H9 (cell line): ENCODE measurements at regions not wholly inside any gene's neighbourhood (a gene's known extent, or its start where the extent isn't known, plus 50 kb on each side); places are given as distances from the start of the nearest gene placed in this dataset.
"Not testable (repeated sequence)": the region's sequence is repeated elsewhere in the genome, so short reads cannot be mapped to it uniquely, and the experiment has no call there.

Experiments used
- DNase-seq: peaks from one replicate; pipeline ENCODE4 v3.0.0-alpha.2; 2017
- H2AFZ ChIP-seq: one replicate; pipeline ENCODE4 v1.6.1; 2013; ENCODE audit warnings: mild to moderate bottlenecking, low read length, control low read depth, moderate library complexity
- H2AK5ac ChIP-seq: 2 replicates; pipeline ENCODE4 v1.6.1; 2013; ENCODE audit warnings: low read length, control low read depth, mixed read lengths; ENCODE audit not compliant: insufficient read length
- H2BK120ac ChIP-seq: one replicate; pipeline ENCODE4 v1.6.1; 2013; ENCODE audit warnings: low read depth, mild to moderate bottlenecking, low read length, control low read depth, inconsistent platforms; ENCODE audit not compliant: poor library complexity, severe bottlenecking
- H2BK12ac ChIP-seq: 2 replicates; pipeline ENCODE4 v1.6.1; 2013; ENCODE audit warnings: low read length, control low read depth, mixed read lengths, low read depth; ENCODE audit not compliant: insufficient read length
- H2BK15ac ChIP-seq: 2 replicates; pipeline ENCODE4 v1.6.1; 2013; ENCODE audit warnings: low read depth, low read length, control low read depth
- H2BK20ac ChIP-seq: one replicate; pipeline ENCODE4 v1.6.1; 2013; ENCODE audit warnings: low read depth, mild to moderate bottlenecking, low read length, control low read depth, inconsistent platforms; ENCODE audit not compliant: poor library complexity, severe bottlenecking
- H2BK5ac ChIP-seq: 2 replicates; pipeline ENCODE4 v1.6.1; 2013; ENCODE audit warnings: low read length, control low read depth, mixed read lengths; ENCODE audit not compliant: insufficient read length
- H3K14ac ChIP-seq: 2 replicates; pipeline ENCODE4 v1.6.1; 2013; ENCODE audit warnings: low read length, control low read depth; ENCODE audit not compliant: insufficient read depth
- H3K18ac ChIP-seq: 2 replicates; pipeline ENCODE4 v1.6.1; 2013; ENCODE audit warnings: low read depth, mild to moderate bottlenecking, mixed read lengths, low read length, control low read depth; ENCODE audit not compliant: insufficient read length
- H3K23ac ChIP-seq: 2 replicates; pipeline ENCODE4 v1.6.1; 2013; ENCODE audit warnings: low read length, control low read depth, mixed read lengths, low read depth; ENCODE audit not compliant: insufficient read length
- H3K23me2 ChIP-seq: 2 replicates; pipeline ENCODE4 v1.6.1; 2013; ENCODE audit warnings: low read depth, mild to moderate bottlenecking, mixed read lengths, low read length, control low read depth; ENCODE audit not compliant: insufficient read length, poor library complexity, severe bottlenecking
- H3K27ac ChIP-seq: 2 replicates; pipeline ENCODE4 v1.5.1; 2013; ENCODE audit warnings: low read length, control low read depth, mixed read lengths, low read depth; ENCODE audit not compliant: insufficient read length
- H3K27me3 ChIP-seq: 2 replicates; pipeline ENCODE4 v1.6.1; 2013; ENCODE audit warnings: low read length, control low read depth, inconsistent platforms; ENCODE audit not compliant: insufficient read depth
- H3K4ac ChIP-seq: 2 replicates; pipeline ENCODE4 v1.6.1; 2013; ENCODE audit warnings: low read depth, mild to moderate bottlenecking, control low read depth, inconsistent platforms, low read length, moderate library complexity
- H3K4me1 ChIP-seq: 2 replicates; pipeline ENCODE4 v1.6.1; 2013; ENCODE audit warnings: low read length, control low read depth, inconsistent platforms; ENCODE audit not compliant: insufficient read depth
- H3K4me2 ChIP-seq: 2 replicates; pipeline ENCODE4 v1.6.1; 2013; ENCODE audit warnings: low read length, control low read depth, mixed read lengths; ENCODE audit not compliant: insufficient read length, insufficient read depth
- H3K56ac ChIP-seq: 2 replicates; pipeline ENCODE4 v1.6.1; 2013; ENCODE audit warnings: low read depth, mild to moderate bottlenecking, mixed read lengths, low read length, control low read depth; ENCODE audit not compliant: insufficient read length
- H3K79me1 ChIP-seq: 2 replicates; pipeline ENCODE4 v1.6.1; 2013; ENCODE audit warnings: low read depth, mild to moderate bottlenecking, moderate library complexity, low read length, control low read depth, inconsistent platforms; ENCODE audit not compliant: insufficient read depth, poor library complexity, severe bottlenecking
- H3K79me2 ChIP-seq: 2 replicates; pipeline ENCODE4 v1.6.1; 2013; ENCODE audit warnings: low read length, control low read depth, inconsistent platforms; ENCODE audit not compliant: insufficient read depth
- H3K9ac ChIP-seq: 2 replicates; pipeline ENCODE4 v1.6.1; 2013; ENCODE audit warnings: low read length, control low read depth, mixed read lengths; ENCODE audit not compliant: insufficient read length; ENCODE audit errors: extremely low read depth
- H3K9me3 ChIP-seq: one replicate; pipeline ENCODE4 v1.6.1; 2013; ENCODE audit warnings: low read depth, low read length, inconsistent platforms; ENCODE audit not compliant: control insufficient read depth
- H3T11ph ChIP-seq: one replicate; pipeline ENCODE4 v1.6.1; 2013; ENCODE audit warnings: mild to moderate bottlenecking, low read length, control low read depth, inconsistent platforms
- H4K20me1 ChIP-seq: one replicate; pipeline ENCODE4 v1.6.1; 2013; ENCODE audit not compliant: control insufficient read depth, insufficient read length, insufficient read depth
- H4K5ac ChIP-seq: 2 replicates; pipeline ENCODE4 v1.6.1; 2013; ENCODE audit warnings: low read depth, mild to moderate bottlenecking, mixed read lengths, low read length, control low read depth; ENCODE audit not compliant: insufficient read length
- H4K8ac ChIP-seq: replicated peaks from 2 replicates; pipeline ENCODE4 v1.6.1; 2013; ENCODE audit warnings: low read length, control low read depth, mixed read lengths, low read depth; ENCODE audit not compliant: insufficient read length
- H4K91ac ChIP-seq: 2 replicates; pipeline ENCODE4 v1.6.1; 2013; ENCODE audit warnings: low read depth, mild to moderate bottlenecking, moderate library complexity, mixed read lengths, low read length, control low read depth; ENCODE audit not compliant: insufficient read length
- H3K27ac Mint-ChIP-seq, 3 experiments: 2 replicates in 2 of 3; 3 replicates in 1 of 3; pipeline ENCODE4 v1.8.0; 2020 to 2021; ENCODE audit warnings: mixed read lengths in 3 of 3, mild to moderate bottlenecking in 1 of 3, moderate library complexity in 1 of 3
- H3K27me3 Mint-ChIP-seq: 2 replicates; pipeline ENCODE4 v1.8.0; 2021; ENCODE audit warnings: low read depth, mild to moderate bottlenecking, moderate library complexity, mixed read lengths
- H3K36me3 Mint-ChIP-seq, 3 experiments: 2 replicates in 2 of 3; 3 replicates in 1 of 3; pipeline ENCODE4 v1.8.0; 2020 to 2021; ENCODE audit warnings: low read depth in 3 of 3, mixed read lengths in 3 of 3; ENCODE audit not compliant: insufficient read depth in 1 of 3
- H3K4me1 Mint-ChIP-seq, 2 experiments: 2 replicates each; pipeline ENCODE4 v1.8.0; 2020; ENCODE audit warnings: mixed read lengths in 2 of 2
- H3K4me3 Mint-ChIP-seq, 2 experiments: 2 replicates in 1 of 2; 3 replicates in 1 of 2; pipeline ENCODE4 v1.8.0; 2020 to 2021; ENCODE audit warnings: mild to moderate bottlenecking in 2 of 2, mixed read lengths in 2 of 2, moderate library complexity in 1 of 2
- H3K9me3 Mint-ChIP-seq, 2 experiments: 2 replicates in 1 of 2; 3 replicates in 1 of 2; pipeline ENCODE4 v1.8.0; 2020; ENCODE audit warnings: mild to moderate bottlenecking in 2 of 2, mixed read lengths in 2 of 2, moderate library complexity in 1 of 2
- CTCF ChIP-seq: fragments of 200-600 bp; sonication (generic); conservative IDR thresholded peaks from 3 replicates; pipeline ENCODE4 v1.8.0; 2021; ENCODE audit warnings: antibody characterized with exemption, mild to moderate bottlenecking
- WGBS: extraction: QIAGEN DNeasy Blood & Tissue Kit; methylation state at CpG from one replicate; pipeline ENCODE4 v1.1.7; 2013; ENCODE audit warnings: missing lambda C conversion rate, low lambda C conversion rate, mixed read lengths; ENCODE audit not compliant: insufficient read length; ENCODE audit errors: extremely low coverage; 5-methylcytosine and 5-hydroxymethylcytosine counted together

- not testable (repeated sequence) for H3K9me3 Mint-ChIP-seq, H3K79me1 ChIP-seq, H4K8ac ChIP-seq, H2BK5ac ChIP-seq, H4K91ac ChIP-seq, H3K27me3 ChIP-seq, H3K4me3 Mint-ChIP-seq, DNase-seq, H3K9me3 ChIP-seq, H2AK5ac ChIP-seq, H3K36me3 Mint-ChIP-seq, H3K9ac ChIP-seq, H4K20me1 ChIP-seq, H2BK12ac ChIP-seq, H2BK15ac ChIP-seq, H3K56ac ChIP-seq, H3K27ac ChIP-seq, H2BK120ac ChIP-seq, H3K23me2 ChIP-seq, H3K27ac Mint-ChIP-seq, H2BK20ac ChIP-seq, H3K4ac ChIP-seq, H4K5ac ChIP-seq, H3K4me1 ChIP-seq, H3T11ph ChIP-seq, H3K27me3 Mint-ChIP-seq, H3K23ac ChIP-seq, H2AFZ ChIP-seq, H3K18ac ChIP-seq, H3K79me2 ChIP-seq, H3K14ac ChIP-seq, H3K4me2 ChIP-seq, H3K4me1 Mint-ChIP-seq
- peak; percentile 28; the same call in 1 of the 3 replicates for TF ChIP-seq CTCF
- no CpG with 5 or more reads among the region's 4 CpGs for WGBS
Measured at GRCh38 chr7:76924756-76925155, 107.4 kb downstream of the SPDYE17 start.

- H2BK15ac ChIP-seq, H3K4me2 ChIP-seq, H2BK5ac ChIP-seq, H4K5ac ChIP-seq, H3K27me3 ChIP-seq, H4K91ac ChIP-seq, H3K23me2 ChIP-seq, H3K27me3 Mint-ChIP-seq, H3K9ac ChIP-seq, H3K4ac ChIP-seq, H3K9me3 Mint-ChIP-seq, H2BK120ac ChIP-seq, H3K79me1 ChIP-seq, H3K18ac ChIP-seq, H2BK12ac ChIP-seq, H3K14ac ChIP-seq, H4K20me1 ChIP-seq, H3K56ac ChIP-seq, H3K4me1 ChIP-seq, H3K36me3 Mint-ChIP-seq, H3K23ac ChIP-seq, H2BK20ac ChIP-seq, H3K9me3 ChIP-seq, DNase-seq, H3K79me2 ChIP-seq, H2AK5ac ChIP-seq, H3K27ac Mint-ChIP-seq, H2AFZ ChIP-seq, H3K27ac ChIP-seq, H3K4me3 Mint-ChIP-seq, H4K8ac ChIP-seq, H3T11ph ChIP-seq: not testable (repeated sequence)
- no CpG with 5 or more reads among the region's 2 CpGs for WGBS
- H3K4me1 Mint-ChIP-seq = peaks cover 5 to 13% of the 10 kb centered on the region in 2 experiments
Measured at GRCh38 chr7:76918619-76919018, 113.5 kb downstream of the SPDYE17 start.
